Stomach smooth muscle (tissue), 2 donors: ENCODE measurements at regions not wholly inside any gene's neighbourhood (a gene's known extent, or its start where the extent isn't known, plus 50 kb on each side); places are given as distances from the start of the nearest gene placed in this dataset.
A peak's percentile ranks its signal among the peaks of the same experiment; 100 is the strongest.
"Not testable (repeated sequence)": the region's sequence is repeated elsewhere in the genome, so short reads cannot be mapped to it uniquely, and the experiment has no call there.

Experiments used
- H3K27ac ChIP-seq: one replicate; pipeline ENCODE4 v1.7.0; 2013; ENCODE audit warnings: mild to moderate bottlenecking, low read length, inconsistent platforms
- H3K27me3 ChIP-seq, 2 donors: one replicate each; pipeline ENCODE4 v1.7.0; 2013; ENCODE audit warnings: low read length in 2 of 2; ENCODE audit not compliant: insufficient read depth in 2 of 2, control insufficient read depth in 1 of 2
- H3K36me3 ChIP-seq, 2 donors: one replicate each; pipeline ENCODE4 v1.7.0; 2013; ENCODE audit warnings: low read length in 2 of 2; ENCODE audit not compliant: control insufficient read depth in 2 of 2, insufficient read depth in 2 of 2
- H3K4me1 ChIP-seq: one replicate; pipeline ENCODE4 v1.7.0; 2013; ENCODE audit warnings: low read length; ENCODE audit not compliant: control insufficient read depth, insufficient read depth
- H3K4me3 ChIP-seq, 2 donors: one replicate each; pipeline ENCODE4 v1.7.0; 2013; ENCODE audit warnings: low read length in 2 of 2
- H3K9ac ChIP-seq, 2 donors: one replicate each; pipeline ENCODE4 v1.7.0; 2013; ENCODE audit warnings: low read length in 2 of 2, mild to moderate bottlenecking in 1 of 2
- H3K9me3 ChIP-seq, 2 donors: one replicate each; pipeline ENCODE4 v1.7.0; 2013; ENCODE audit warnings: low read length in 2 of 2; ENCODE audit not compliant: control insufficient read depth in 2 of 2
- donor health status: healthy.
- donor health status: Pancreatic carcinoma.

- not testable (repeated sequence) for H3K27ac ChIP-seq
Observed at GRCh38 chrX:96486687-96487086, 198.0 kb upstream of the DIAPH2 start.

GRCh38 chrX:96502507-96502906 lies 182.1 kb upstream of the DIAPH2 start:
- Histone ChIP-seq H3K4me3 (no peak overlapping the region), H3K9me3 (no peaks in the 10 kb centered on the region), H3K27ac (no peak overlapping the region), H3K36me3 (no peaks in the 10 kb centered on the region), H3K9ac (no peak overlapping the region), H3K4me1 (peaks cover 3% of the 10 kb centered on the region), H3K27me3 (no peaks in the 10 kb centered on the region)

More at GRCh38 chrX:96486687-96487086, 198.0 kb upstream of the DIAPH2 start:
- not testable (repeated sequence) for H3K4me1 ChIP-seq, H3K27me3 ChIP-seq, H3K9me3 ChIP-seq, H3K4me3 ChIP-seq, H3K9ac ChIP-seq, H3K36me3 ChIP-seq

- not testable (repeated sequence) for H3K27me3 ChIP-seq, H3K4me1 ChIP-seq, H3K27ac ChIP-seq, H3K9ac ChIP-seq, H3K4me3 ChIP-seq, H3K9me3 ChIP-seq, H3K36me3 ChIP-seq
Observed at GRCh38 chrX:96529386-96529785, 155.3 kb upstream of the DIAPH2 start.

DNA sequence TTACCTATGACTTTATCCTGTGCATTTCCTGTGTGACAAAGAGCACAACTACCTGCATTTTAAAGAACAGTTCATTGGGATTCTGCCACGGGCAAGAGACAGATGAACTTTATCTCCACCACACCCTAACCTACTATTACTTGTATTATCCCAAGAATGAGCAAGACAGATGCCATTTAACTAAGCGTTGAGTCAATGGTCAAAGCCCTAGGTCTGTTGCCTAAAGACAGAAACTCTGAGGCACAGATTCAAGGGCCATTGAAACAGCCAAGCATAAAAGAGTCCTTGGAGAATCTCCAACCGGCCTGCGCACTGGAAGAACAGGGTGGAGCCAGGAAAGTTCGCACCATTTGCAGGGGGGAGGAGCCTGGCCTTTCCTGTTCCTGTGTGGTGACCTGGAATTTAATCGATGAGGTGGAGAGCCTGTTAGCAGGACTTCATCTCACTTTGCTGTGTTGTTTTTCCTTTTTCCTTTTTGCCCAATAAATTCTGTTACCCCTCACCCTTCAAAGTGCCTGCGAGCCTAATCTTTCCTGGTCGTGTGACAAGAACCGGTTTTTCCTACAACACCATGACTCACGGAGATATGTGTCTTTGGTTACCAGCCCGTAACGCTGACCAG lies 146.4 kb upstream of the DIAPH2 start:
- Histone ChIP-seq H3K4me1 (no peaks in the 10 kb centered on the region), H3K27ac (no peak overlapping the region), H3K36me3 (no peaks in the 10 kb centered on the region), H3K4me3 (no peak overlapping the region), H3K9ac (no peak overlapping the region), H3K27me3 (peaks cover 0 to 7% of the 10 kb centered on the region in 2 donors), H3K9me3 (no peaks in the 10 kb centered on the region)

- Histone ChIP-seq H3K9ac (no peak overlapping the region), H3K27me3 (peaks cover 0 to 7% of the 10 kb centered on the region in 2 donors), H3K9me3 (no peaks in the 10 kb centered on the region)
Observed at GRCh38 chrX:96540111-96540631, 144.5 kb upstream of the DIAPH2 start.

GRCh38 chrX:96546281-96546680 lies 138.4 kb upstream of the DIAPH2 start:
- not testable (repeated sequence) for H3K4me1 ChIP-seq, H3K9ac ChIP-seq, H3K27me3 ChIP-seq, H3K4me3 ChIP-seq, H3K27ac ChIP-seq, H3K36me3 ChIP-seq, H3K9me3 ChIP-seq

More at GRCh38 chrX:96540111-96540631, 144.5 kb upstream of the DIAPH2 start:
- no peaks in the 10 kb centered on the region for H3K4me1 ChIP-seq
- no peak overlapping the region for H3K27ac ChIP-seq
- no peaks in the 10 kb centered on the region for H3K36me3 ChIP-seq
- no peak overlapping the region for H3K4me3 ChIP-seq

DNA sequence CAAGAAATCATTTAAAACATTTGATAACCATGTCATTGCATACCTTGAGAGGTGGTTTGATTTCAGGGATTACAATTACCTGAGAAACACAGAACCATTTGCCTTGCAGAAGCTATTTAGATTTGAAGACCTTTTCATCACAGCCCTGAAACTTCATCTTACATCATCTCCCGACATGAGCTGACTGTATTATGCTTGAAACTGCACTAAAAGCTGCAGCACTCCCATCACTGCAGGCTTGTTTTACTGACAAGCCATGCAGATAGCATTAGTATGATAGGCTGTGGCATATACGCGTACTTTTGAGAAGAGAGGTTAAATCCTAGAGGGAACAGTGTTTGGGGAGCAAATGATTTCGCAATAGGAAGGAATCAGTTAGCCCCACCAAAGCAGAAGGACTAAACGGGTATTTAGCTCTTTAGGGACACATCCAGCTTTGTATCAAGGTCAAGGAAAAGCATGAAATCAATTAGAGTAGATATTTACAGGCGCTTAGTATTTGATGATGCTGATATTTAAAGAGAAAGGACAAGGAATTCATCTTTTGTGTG lies 133.2 kb upstream of the DIAPH2 start:
- Histone ChIP-seq H3K27me3 (peaks cover 0 to 3% of the 10 kb centered on the region in 2 donors), H3K4me3 (no peak overlapping the region), H3K9ac (no peak overlapping the region)

DNA sequence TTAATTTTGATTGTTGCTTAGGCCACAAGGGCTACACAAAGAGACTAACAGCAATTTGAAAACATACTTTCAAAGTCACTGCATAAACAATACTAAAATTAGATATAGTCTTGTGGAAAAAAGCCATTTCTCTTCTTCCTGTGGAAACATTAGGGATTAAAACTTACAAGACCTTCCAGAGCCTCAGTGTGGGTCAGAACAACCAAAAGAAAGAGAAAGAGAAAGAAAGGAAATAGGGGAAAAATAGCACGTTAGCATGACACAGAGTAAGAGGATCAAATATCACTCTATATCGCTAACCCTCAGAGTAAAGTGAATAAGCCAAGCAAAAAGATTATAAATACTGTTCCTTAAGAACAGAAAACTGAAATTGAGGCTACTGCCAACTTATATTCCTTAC lies 127.8 kb upstream of the DIAPH2 start:
- Histone ChIP-seq H3K27me3 (no peaks in the 10 kb centered on the region), H3K27ac (no peak overlapping the region), H3K4me3 (peak overlapping the region in 1 of 2 donors; percentile 43), H3K9me3 (no peaks in the 10 kb centered on the region), H3K9ac (peak overlapping the region in 1 of 2 donors; percentile 41), H3K4me1 (no peaks in the 10 kb centered on the region), H3K36me3 (no peaks in the 10 kb centered on the region)

More for the DNA sequence above, 133.2 kb upstream of the DIAPH2 start:
- no peaks in the 10 kb centered on the region for H3K36me3 ChIP-seq
- no peak overlapping the region for H3K27ac ChIP-seq
- no peaks in the 10 kb centered on the region for H3K4me1 ChIP-seq
- H3K9me3 ChIP-seq, result no peaks in the 10 kb centered on the region

DNA sequence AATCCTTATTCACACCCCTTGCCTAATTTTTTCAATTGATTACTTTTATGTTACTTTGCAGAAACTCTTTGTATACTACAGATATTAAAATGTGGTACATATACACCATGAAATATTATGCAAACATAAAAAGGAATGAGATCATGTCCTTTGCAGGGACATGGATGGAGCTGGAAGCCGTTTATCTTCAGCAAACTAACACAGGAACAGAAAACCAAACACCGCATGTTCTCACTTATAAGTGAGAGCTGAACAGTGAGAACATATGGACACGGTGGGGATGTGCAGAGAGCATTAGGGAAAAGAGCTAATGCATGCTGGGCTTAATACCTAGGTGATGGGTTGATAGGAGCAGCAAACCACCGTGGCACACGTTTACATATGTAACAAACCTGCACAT lies 123.5 kb upstream of the DIAPH2 start:
- not testable (repeated sequence) for H3K36me3 ChIP-seq, H3K4me3 ChIP-seq, H3K9ac ChIP-seq, H3K9me3 ChIP-seq, H3K4me1 ChIP-seq, H3K27me3 ChIP-seq, H3K27ac ChIP-seq

- no peaks in the 10 kb centered on the region for H3K4me1 ChIP-seq
- no peak overlapping the region for H3K27ac ChIP-seq
- H3K9me3 ChIP-seq, result no peaks in the 10 kb centered on the region
- no peak overlapping the region for H3K4me3 ChIP-seq
- no peaks in the 10 kb centered on the region for H3K36me3 ChIP-seq
- no peak overlapping the region for H3K9ac ChIP-seq
- H3K27me3 ChIP-seq, result no peaks in the 10 kb centered on the region
Observed at GRCh38 chrX:96563646-96564045, 121.0 kb upstream of the DIAPH2 start.

DNA sequence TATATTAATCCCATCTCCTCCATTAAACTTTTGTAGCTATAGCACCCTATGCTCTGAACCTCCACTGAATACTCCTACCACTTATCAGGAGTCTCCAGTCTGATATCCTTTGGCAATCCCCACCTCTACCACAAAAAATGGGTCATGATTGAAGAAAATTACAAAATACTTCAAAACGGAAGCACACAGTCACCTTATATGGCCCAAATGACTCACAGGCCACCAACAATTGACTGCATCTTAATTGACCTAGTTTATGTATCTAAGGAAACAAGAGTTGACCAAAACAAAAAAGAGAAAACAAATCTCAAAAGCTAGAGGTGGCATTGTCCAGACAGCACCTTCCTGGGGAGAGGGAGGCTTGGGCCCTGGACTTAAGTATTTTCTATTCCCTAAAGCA lies 120.0 kb upstream of the DIAPH2 start:
- Histone ChIP-seq H3K9me3 (no peaks in the 10 kb centered on the region), H3K36me3 (no peaks in the 10 kb centered on the region), H3K4me1 (no peaks in the 10 kb centered on the region), H3K4me3 (no peak overlapping the region), H3K9ac (no peak overlapping the region), H3K27ac (no peak overlapping the region), H3K27me3 (no peaks in the 10 kb centered on the region)
